ENCODE measurements at regions not wholly inside any gene's neighbourhood (a gene's known extent, or its start where the extent isn't known, plus 50 kb on each side); places are given as distances from the start of the nearest gene placed in this dataset.
A peak's percentile ranks its signal among the peaks of the same experiment; 100 is the strongest.

DNA sequence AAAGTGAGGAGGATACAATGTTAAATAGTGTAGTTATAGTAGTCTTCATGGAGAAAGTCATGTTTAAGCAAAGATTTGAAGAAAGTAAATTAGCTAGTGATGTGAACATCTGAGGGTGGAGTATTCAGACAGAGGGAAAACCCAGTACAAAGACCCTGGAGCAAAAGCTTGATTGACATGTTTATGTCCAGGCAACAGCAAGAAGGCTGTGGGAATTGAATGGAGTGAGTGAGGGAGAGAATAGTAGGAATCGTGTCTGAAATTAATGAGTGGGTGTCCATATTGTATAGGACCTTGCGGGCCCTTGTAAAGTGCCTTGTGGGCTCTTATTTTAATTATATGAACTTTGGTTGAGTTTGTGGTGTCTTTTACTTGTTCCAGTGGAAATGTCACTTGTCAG, 424.1 kb upstream of the KIRREL3 start:
- no peaks in the 10 kb centered on the region for H3K9me3 Mint-ChIP-seq
- H3K4me1 Mint-ChIP-seq = no peaks in the 10 kb centered on the region
- H3K36me3 Mint-ChIP-seq (ENCODE audit: low read depth) = no peaks in the 10 kb centered on the region
- H4K20me1 ChIP-seq (replicated peaks; ENCODE audit: insufficient read depth) = no peaks in the 10 kb centered on the region
- H3K4me3 Mint-ChIP-seq = no peak overlapping the region
- DNase-seq (ENCODE audit: low spot score) (no peak), ATAC-seq (no peak)
- H3K27ac ChIP-seq (ENCODE audit: low read depth) = no peak overlapping the region
- H3K79me2 ChIP-seq (replicated peaks; ENCODE audit: insufficient read depth) = no peaks in the 10 kb centered on the region
- H3K27me3 Mint-ChIP-seq (ENCODE audit: insufficient read depth, low read depth, poor library complexity) = no peaks in the 10 kb centered on the region
- H3K4me3 ChIP-seq = no peak overlapping the region
- H3K9me2 ChIP-seq (ENCODE audit: insufficient read depth) = no peaks in the 10 kb centered on the region
- H3K27me3 ChIP-seq (ENCODE audit: insufficient read depth) = no peaks in the 10 kb centered on the region
- H2AFZ ChIP-seq = no peak overlapping the region
- no peaks in the 10 kb centered on the region for H3F3A ChIP-seq (replicated peaks; ENCODE audit: low read depth)
- no peaks in the 10 kb centered on the region for H3K4me1 ChIP-seq (ENCODE audit: insufficient read depth)
- no peak overlapping the region for H3K4me2 ChIP-seq
- no peaks in the 10 kb centered on the region for H3K36me3 ChIP-seq (ENCODE audit: insufficient read depth)
- no peak for TF ChIP-seq EZH2phosphoT487 (IDR thresholded peaks at IDR 0.05; ENCODE audit: unreplicated experiment)
- no peak for TF ChIP-seq CREB1 (CRISPR knock-in tag; IDR thresholded peaks at IDR 0.05; ENCODE audit: low read depth)
- TF ChIP-seq, protein P1, sequence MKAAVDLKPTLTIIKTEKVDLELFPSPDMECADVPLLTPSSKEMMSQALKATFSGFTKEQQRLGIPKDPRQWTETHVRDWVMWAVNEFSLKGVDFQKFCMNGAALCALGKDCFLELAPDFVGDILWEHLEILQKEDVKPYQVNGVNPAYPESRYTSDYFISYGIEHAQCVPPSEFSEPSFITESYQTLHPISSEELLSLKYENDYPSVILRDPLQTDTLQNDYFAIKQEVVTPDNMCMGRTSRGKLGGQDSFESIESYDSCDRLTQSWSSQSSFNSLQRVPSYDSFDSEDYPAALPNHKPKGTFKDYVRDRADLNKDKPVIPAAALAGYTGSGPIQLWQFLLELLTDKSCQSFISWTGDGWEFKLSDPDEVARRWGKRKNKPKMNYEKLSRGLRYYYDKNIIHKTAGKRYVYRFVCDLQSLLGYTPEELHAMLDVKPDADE (IDR thresholded peaks at IDR 0.05) = no peak
- TF ChIP-seq POLR2AphosphoS5 (IDR thresholded peaks at IDR 0.05; ENCODE audit: low read depth) = no peak
- TF ChIP-seq STAT1 (IDR thresholded peaks at IDR 0.05; ENCODE audit: unreplicated experiment) = no peak
- no peak for TF ChIP-seq EZH2 (IDR thresholded peaks at IDR 0.05; ENCODE audit: low read depth, unreplicated experiment)
- TF ChIP-seq NANOG (IDR thresholded peaks at IDR 0.05; ENCODE audit: borderline replicate concordance) = no peak
- no peak overlapping the region for H3K27ac Mint-ChIP-seq

DNA sequence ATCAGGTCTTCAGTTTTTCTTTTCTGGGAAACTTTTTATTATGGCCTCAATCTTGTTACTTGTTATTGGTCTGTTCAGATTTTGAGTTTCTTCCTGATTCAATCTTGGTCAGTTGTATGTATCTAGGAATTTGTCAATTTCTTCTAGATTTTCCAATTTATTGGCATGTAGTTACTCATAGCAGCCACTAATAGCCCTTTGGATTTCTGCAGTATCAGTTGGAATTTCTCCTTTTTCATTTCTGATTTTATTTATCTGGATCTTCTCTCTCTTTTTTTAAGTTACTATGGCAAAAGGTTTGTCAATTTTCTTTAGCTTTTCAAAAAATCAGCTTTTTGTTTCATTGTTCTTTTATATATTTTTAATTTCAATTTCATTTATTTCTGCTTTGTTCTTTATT, 419.6 kb upstream of the KIRREL3 start:
- DNase-seq (ENCODE audit: low spot score) = no peak
- Mint-ChIP-seq H3K36me3 (ENCODE audit: low read depth) (no peaks in the 10 kb centered on the region), H3K4me3 (no peak overlapping the region), H3K4me1 (no peaks in the 10 kb centered on the region), H3K27me3 (ENCODE audit: insufficient read depth, low read depth, poor library complexity) (no peaks in the 10 kb centered on the region), H3K9me3 (peaks cover 3% of the 10 kb centered on the region; the same call in 2 of the 3 replicates), H3K27ac (no peak overlapping the region)
- Histone ChIP-seq H3K4me3 (no peak overlapping the region), H2AFZ (no peak overlapping the region), H3K27ac (ENCODE audit: low read depth) (no peak overlapping the region), H4K20me1 (replicated peaks; ENCODE audit: insufficient read depth) (no peaks in the 10 kb centered on the region), H3K4me1 (ENCODE audit: insufficient read depth) (no peaks in the 10 kb centered on the region), H3K36me3 (ENCODE audit: insufficient read depth) (no peaks in the 10 kb centered on the region), H3K27me3 (ENCODE audit: insufficient read depth) (no peaks in the 10 kb centered on the region), H3K4me2 (no peak overlapping the region), H3K9me2 (ENCODE audit: insufficient read depth) (no peaks in the 10 kb centered on the region), H3F3A (replicated peaks; ENCODE audit: low read depth) (no peaks in the 10 kb centered on the region), H3K79me2 (replicated peaks; ENCODE audit: insufficient read depth) (no peaks in the 10 kb centered on the region)
- no peak for ATAC-seq
- no peak for TF ChIP-seq CREB1 (CRISPR knock-in tag; IDR thresholded peaks at IDR 0.05; ENCODE audit: low read depth)

DNA sequence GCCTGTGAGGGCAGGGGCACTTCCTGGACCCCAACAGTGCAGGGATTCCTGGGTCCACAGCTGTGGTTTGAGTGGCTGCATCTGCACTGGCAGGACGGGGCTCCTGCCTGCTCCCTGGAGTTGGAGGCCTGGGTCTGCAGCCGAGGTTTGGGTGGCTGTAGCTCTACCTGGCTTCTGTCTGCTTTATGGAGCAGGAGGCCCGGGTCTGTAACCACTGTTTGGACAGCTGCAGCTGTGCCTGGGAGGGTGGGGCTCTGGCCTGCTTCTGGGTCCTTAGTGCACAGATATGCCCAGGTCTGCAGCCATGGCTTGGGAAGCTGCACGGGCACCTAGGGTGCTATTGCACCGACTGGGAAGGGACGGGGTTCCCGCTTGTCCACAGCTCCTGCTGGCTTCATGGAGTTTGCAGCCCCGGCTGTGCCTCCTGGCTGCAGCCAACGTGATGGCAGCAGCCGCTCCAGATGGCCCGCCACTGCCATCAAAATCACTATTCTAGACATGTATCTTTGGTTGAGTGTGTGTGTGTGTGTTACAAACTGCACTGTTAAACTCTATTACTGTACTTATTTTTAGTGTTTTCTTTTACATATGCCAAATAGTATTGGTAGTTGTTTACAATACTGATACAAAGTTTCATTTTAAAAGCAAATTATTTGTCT, 412.3 kb upstream of the KIRREL3 start:
- Mint-ChIP-seq H3K4me1 (no peaks in the 10 kb centered on the region), H3K9me3 (peaks cover 7% of the 10 kb centered on the region; the same call in 2 of the 3 replicates), H3K36me3 (ENCODE audit: low read depth) (no peaks in the 10 kb centered on the region; the same call in 2 of the 3 replicates), H3K27ac (no peak overlapping the region), H3K27me3 (ENCODE audit: insufficient read depth, low read depth, poor library complexity) (peaks cover 3% of the 10 kb centered on the region), H3K4me3 (no peak overlapping the region)
- ATAC-seq (peak; percentile 31; the same call in 1 of the 3 replicates), DNase-seq (ENCODE audit: low spot score) (no peak)
- Histone ChIP-seq H3K27me3 (ENCODE audit: insufficient read depth) (no peaks in the 10 kb centered on the region), H3K4me3 (no peak overlapping the region), H2AFZ (no peak overlapping the region), H3K27ac (ENCODE audit: low read depth) (no peak overlapping the region), H3K4me1 (ENCODE audit: insufficient read depth) (no peaks in the 10 kb centered on the region), H3K4me2 (no peak overlapping the region), H4K20me1 (replicated peaks; ENCODE audit: insufficient read depth) (no peaks in the 10 kb centered on the region), H3K36me3 (ENCODE audit: insufficient read depth) (no peaks in the 10 kb centered on the region), H3F3A (replicated peaks; ENCODE audit: low read depth) (no peaks in the 10 kb centered on the region), H3K9me2 (ENCODE audit: insufficient read depth) (no peaks in the 10 kb centered on the region), H3K79me2 (replicated peaks; ENCODE audit: insufficient read depth) (no peaks in the 10 kb centered on the region)
- TF ChIP-seq CREB1 (CRISPR knock-in tag; IDR thresholded peaks at IDR 0.05; ENCODE audit: low read depth) = no peak
- TF ChIP-seq, protein P1 (IDR thresholded peaks at IDR 0.05) = no peak
- TF ChIP-seq ZNF331 (CRISPR knock-in tag; IDR thresholded peaks at IDR 0.05; ENCODE audit: low read depth) = no peak

Measured in GM23338 (cell line).